ENCODE measurements at regions not wholly inside any gene's neighbourhood (a gene's known extent, or its start where the extent isn't known, plus 50 kb on each side); places are given as distances from the start of the nearest gene placed in this dataset.
"Not testable (repeated sequence)": the region's sequence is repeated elsewhere in the genome, so short reads cannot be mapped to it uniquely, and the experiment has no call there.

DNA sequence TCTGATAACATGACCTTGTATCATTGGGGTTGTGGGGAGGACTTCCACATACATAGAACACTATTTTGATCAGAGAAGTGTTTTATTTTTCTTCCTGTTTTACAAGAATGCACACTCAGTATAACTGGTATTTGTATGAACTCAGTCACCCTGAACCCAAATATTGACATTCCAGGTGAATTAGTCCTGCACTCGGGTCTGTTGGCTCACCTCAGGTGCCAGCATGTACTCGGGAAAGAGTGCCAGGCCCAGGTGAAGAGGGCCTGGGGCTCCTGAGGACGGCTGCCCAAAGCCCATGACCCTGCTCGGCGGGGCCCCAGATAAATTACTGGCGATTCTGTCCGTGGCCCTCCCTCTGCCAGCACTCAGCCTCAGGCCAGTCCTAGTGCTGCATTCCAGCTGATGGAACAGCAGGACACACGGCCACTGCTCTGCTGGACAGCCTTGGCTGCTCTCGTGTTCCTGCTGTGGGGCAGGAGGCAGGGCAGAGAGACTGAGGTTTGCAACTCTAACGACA, 75.4 kb upstream of the TMPRSS2 start:
- no peak for DNase-seq

DNA sequence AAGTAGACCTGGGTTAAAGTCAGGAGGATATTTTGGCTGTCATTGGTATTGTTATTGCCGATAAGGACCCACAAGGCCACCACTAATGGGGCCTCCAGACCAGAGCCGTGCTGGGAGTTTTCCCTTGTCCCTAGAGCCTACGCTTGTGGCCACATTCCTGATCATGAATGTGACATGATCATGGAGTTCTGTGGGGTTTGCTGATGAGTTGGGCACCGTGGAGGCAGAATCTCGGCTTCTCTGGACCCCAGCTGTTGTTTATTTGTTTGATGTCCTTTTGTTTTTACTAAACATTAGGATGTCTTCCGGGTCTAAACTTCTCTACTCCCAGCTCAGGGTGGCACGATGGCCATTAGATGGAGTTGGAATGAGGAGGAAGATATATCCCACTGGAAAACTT, 74.9 kb upstream of the TMPRSS2 start:
- no peak for DNase-seq

DNA sequence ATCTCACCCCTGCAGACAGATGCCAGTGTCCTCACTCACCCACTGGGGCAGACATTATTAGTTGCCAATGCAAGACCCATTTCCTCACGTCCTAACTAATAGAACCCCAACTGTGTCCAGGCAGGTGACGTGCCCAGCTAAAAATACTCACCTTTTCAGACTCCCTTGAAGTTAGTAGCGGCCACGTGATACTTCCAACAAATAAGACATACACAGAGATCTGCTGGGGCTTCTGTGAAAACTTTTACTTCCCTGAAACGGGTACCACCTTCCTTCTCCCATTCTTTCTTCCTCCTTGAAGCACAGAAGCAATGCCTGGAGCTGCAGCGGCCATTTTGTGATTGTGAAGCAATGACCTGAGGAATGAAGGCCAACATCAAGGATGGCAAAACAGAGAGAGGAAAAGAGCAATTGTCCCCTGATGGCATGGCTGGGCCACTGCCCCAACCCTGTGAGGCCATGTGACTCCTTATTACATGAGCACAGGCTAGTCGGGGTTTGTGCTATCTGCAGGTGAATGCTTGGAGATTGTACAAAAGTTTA, 74.4 kb upstream of the TMPRSS2 start:
- DNase-seq: no peak

DNA sequence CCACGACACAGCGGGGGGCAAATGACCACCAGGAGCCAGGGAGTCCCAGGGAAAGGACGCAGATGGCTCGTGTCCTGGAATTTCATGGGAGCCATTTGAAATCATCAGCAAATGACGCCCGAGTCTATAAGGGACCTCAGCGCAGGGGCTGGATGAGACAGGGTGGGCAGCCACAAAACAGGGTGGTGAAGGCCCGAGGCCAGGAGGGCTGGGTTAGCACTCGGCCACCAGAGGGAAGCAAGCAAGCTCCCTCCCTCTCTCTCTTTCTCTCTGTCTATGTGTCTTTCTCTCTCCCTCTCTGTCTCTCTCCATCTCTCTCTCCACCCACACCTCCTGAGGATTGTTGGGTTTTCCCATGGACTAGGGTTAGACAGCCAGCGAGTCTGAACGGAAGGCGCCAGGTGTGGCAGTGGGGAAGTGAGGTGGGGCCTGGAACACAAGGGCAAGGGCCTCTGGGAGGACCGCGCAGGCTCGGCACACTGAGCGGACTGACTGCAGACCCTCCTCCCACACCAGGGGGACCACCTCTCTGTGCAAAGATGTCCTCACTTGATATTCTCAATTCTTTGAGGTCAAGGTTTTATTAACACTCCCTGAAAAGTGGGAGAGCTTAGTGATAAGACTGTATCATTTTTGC, 73.8 kb upstream of the TMPRSS2 start:
- DNase-seq: no peak

DNA sequence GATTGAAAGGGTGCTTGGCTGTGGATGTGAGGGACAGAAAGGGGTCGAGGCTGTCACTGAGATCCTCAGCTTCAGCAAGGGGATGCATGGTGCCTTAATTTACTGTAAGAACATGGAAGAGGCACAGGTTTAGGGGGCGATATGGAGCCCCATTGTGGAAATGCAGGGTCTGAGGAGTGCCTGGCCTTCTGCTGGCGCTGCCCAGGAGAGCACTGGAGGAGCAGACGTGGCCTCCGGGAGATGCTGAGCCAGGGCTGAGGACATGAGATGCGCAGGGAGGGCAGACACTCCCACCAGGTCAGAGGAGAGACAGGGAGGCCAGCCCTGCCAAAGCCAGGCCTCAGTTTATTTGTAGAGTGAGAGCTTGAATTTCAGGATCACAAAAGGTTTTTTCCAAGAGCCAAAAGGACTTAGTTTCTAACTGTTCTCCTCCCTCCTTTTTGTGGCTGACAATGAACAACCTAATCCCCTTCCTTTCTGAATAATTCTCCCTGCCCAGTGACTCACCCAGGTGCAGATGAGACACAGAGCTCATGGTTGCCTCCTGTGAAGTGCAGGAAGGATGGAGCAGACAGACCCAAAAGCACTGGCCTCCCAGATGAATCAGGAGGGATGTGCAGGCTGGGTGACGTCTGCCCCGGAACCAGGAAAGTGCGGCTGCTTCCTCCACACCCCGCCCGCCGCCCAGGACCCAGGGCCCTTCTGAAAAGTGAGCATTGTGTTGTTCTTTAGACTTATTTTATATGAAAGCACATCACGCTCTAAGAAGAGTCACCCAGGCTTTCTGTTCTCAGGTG, 73.0 kb upstream of the TMPRSS2 start:
- no peak for DNase-seq

DNA sequence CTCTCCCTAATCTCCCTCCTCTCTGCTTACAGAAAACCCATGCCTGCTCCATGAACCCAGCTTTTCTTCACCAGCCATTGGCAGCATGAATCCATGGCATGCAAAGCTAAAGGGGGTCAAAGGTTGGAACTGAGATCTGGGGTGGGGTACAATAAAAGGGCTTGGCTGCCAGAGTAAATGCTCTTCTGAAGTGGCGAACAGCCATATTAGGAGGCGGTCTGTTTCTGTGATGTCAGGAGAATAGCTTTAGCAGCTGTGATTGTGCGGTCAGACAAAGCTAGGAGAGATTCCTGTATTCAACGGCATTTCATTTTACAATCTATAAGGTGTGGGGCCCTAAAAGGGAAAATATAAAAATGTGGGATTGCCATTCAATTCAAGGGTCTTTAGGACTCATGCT, 71.7 kb upstream of the TMPRSS2 start:
- DNase-seq: no peak

DNA sequence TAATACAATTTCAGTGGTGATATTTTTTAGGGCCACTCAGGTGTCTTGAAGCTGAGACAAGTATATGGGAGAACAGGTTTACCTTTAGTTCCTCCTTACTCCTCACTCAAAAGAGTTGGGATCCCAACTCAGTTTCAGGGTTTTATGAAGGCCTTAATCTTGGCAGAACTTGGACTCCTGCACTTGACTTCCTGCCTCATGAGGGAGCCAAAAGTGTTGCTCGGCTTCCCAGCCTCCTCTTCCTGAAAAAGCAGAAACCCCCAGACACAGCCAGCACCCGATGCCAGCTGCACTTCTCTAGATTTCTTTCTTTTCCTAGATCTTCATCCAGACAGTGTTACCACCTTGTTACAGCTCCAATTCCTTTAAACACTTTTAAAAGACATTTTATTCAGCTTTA, 70.8 kb upstream of the TMPRSS2 start:
- DNase-seq: no peak

DNA sequence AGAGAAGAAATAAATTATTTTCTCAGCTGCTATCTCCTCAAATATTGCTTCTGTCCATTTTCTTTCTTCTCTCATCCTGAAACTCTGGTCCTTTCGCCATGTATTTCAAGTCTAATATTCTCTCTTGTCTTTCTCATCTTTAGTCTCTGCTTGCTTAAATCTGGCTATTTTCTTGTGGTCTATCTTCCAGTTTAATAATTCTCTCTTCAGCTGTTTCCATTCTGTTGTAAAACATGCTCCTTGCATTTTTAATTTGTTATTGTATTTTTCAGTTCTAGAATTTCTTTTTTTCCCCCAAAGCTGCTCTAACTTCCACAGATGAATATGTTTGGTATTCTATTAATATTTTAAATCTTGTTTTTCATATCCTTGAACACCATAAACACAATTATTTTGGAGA, 70.1 kb upstream of the TMPRSS2 start:
- no peak for DNase-seq

DNA sequence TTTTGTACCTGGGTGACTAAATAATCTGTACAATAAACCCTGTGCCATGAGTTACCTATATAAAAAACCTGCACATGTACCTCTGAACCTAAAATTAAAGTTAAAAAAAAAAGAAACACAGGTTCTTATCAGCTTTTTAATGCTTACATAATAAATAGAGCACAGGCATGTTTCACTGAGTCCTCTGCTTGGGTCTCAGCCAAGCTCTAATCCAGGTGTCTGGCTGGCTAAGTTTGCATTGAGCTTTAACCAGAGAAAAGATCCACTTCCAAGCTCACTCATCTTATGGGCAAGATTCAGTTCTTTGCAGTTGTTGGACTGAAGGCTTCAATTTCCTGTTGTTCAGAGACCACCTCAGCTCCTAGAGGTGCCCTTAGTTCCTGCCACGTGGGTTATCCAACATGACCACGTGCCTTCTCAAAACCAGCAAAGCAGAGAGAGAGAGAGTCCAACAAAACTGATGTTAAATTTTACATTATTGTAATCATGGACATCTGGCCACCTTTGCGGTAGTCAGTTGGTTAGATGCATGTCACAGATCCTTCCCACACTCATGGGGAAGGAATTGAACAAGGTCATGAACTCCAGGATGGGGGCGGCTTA, 68.2 kb upstream of the TMPRSS2 start:
- DNase-seq: no peak

DNA sequence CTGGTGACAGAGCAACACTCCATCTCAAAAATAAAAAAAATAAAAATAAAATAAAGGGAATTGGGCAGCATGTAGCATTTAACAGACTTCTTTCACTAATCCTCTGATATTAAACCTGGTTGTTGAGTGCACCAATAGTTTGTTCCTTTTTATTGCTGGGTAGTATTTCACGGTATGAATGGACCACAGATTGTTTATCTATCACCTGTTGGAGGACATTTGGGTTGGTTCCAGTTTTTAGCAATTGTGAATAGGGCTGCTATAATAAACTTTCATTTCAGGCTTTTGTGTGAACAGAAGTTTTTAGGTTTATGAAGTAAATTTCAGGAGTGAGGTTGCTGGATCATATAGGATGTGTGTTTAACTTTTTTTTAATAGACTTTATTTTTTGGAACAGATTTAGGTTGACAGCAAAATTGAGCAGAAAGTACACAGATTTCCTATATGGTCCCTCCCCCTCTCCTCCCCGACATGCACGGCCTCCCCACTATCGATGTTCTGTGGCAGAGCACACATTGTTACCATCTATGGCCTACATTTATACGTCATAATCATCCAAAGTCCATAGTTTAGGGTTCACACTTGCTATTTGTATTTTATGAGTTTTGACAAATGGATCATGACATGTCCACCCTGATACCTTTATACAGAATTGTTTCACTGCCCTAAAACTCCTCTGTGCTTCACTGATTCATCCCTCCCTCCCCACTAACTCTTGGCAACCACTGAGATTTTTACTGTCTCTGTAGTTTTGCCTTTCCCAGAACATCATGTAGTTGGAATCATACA, 66.1 kb upstream of the TMPRSS2 start:
- DNase-seq: no peak

DNA sequence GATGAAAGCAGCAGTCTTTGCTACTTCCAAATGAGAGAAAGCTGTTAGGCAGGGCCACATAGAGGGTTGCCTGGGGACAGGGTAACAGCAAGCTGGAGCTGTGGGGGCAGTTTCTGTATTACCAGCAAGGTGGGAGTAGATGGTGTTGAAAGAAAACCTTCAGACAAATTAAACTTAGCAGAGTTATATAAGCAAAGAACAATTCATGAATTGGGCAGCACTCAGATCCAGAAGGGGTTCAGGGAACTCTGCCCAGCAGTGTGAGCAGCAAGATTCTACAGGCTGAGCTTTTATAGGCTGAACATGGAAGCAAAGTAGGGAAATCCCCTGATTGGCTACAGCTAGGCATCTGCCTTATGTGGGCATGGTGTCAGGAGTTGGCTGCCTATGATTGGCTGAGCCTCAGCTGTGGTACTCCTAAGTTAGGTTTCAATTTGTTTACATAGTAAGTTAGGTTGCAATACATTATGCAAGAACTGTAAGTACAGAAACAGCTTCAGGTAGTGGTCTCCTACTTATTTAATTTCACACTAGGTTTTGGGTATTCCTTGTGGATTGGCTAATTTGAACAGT, 64.1 kb upstream of the TMPRSS2 start:
- DNase-seq: no peak

DNA sequence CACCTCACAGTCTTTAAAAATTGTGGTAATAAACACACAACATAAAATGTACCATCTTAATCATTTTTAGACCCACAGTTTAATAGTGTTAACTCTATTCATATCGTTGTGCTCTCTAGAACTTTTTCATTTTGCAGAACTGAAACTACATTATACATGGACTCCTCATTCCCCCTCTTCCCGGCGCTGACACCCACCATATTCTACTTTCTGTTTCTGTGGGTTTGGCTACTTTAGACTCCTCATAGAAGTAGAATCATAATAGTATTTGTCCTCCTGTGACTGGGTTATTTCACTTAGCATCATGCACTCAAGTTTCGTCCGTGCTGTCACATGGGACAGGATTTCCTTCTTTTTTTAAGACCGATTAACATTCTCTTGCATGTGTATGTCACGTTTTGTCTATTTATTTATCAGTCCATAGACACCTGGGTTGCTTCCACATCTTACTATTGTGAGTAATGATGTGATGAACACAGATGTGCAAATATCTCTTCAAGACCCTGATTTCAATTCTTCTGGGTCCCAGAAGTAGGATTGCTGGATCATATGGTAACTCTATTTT, 62.9 kb upstream of the TMPRSS2 start:
- DNase-seq: no peak

DNA sequence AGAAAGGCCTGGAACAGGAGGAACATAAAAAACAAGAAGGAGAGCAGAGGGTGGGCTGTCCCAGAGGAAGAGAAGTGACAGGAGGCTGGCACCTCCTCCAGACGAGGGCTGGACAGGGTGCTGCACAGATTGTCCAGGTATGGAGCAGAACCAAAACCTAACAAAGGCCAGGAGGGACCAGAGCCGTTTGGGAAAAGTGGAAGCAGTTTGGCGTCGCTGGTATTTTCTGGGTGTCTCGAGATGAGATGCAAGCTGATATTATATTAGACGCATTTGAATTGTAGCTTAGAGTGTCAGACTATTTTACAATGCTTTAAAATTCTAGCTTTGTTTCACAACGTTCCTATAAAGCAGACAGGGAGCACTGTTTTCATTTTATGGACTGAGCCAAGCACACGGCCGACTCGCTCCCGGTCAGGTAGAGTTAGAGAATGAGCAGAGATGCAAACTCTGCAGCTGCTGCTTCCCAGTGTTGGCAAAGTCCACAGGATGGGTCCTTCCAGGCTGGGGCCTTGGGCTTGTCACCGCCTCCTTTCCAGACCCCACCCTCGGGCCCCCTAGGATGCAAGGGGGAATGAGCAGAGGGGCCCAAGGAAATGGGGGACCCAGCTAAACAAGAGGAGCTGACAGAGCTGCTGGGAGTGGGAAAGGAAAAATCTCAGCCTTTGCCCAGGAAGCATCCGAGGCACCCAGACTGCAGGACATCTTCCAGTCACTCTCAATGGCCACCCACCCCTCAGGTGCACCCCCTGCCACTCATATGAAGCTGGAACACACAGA, 60.8 kb upstream of the TMPRSS2 start:
- DNase-seq: no peak

DNA sequence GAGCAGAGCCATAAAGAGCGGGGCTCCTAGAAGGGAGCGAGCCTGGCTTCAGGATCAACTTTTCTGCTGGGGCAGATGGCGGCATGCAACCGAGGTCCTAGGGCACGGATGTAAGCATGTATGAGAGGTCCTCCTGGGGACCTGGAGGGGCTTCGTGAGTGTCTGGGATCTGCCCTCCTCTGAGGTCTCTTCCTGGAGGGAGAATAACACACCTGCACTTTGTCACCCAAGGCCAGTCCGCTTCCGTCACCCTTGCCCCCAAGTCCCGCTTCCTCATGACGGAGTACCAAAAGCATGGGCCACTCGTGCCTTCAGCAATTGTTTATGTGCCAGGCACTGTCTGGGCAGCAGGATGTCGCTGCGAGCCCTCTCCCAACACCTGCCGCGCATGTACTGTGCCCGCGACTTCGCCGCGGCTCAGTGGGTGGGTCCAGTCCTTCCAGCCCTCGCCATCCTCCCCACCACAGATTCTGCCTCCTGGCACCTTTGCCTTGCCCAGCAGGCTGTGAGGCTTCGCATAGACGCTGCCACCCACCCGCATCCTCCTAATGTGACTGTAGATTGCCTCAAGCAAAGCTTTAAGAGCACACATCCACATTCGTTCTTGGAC, 60.0 kb upstream of the TMPRSS2 start:
- no peak for DNase-seq

DNA sequence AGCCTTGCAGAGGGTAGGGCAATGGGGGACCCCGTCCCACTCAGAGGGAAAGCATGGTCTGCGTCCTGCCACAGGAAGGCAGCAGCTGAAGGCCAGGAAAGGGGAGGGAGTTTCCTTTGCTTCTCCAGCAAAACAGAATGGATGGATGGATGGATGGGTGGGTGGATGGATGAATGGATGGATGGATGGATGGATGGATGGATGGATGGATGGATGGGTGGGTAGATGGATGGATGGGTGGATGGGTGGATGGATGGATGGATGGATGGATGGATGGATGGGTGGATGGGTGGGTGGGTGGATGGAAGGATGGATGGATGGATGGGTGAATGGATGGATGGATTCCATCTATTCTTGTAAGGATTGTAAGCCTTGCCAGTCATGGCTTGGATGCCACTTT, 59.3 kb upstream of the TMPRSS2 start:
- not testable (repeated sequence) for DNase-seq

DNA sequence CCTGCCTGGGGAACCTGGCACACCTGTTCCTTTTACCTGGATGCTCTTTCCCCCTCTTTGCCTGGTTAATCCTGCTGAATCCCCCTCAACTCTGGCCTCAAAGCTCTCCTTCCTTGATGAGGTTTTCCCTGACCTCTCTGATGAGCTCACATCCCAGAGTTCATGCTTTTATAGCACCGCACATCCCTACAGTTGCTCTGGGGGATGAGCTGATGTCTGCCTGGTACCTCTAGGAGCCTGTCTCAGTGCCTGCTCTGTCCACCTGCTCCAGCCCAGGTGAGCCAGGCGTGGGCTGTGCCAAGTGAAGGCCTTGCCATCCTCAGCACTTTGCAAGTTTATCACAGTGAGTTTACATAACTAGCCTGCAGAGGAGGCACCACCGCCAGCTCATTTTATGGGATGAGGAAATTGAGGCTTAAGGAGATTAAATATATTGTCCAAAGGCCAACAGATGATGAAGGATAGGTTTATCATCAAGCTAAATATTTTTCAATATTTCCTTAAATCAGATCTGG, 58.6 kb upstream of the TMPRSS2 start:
- no peak for DNase-seq

DNA sequence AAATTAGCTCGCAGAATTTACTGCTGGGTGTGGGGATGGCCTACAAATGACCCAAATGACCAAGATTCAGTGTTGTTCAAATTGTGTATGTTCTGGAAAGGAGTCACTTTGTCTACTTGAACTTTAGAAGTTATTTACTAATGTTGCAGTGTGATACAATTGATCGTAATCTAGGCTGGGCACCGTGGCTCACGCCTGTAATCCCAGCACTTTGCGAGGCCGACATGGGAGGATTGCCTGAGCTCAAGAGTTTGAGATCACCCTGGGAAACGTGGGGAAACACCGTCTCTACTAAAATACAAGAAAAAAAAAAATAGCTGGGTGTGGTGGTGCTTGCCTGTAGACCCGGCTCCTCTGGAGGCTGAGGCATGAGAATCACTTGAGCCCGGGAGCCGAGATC, 57.6 kb upstream of the TMPRSS2 start:
- no peak for DNase-seq

DNA sequence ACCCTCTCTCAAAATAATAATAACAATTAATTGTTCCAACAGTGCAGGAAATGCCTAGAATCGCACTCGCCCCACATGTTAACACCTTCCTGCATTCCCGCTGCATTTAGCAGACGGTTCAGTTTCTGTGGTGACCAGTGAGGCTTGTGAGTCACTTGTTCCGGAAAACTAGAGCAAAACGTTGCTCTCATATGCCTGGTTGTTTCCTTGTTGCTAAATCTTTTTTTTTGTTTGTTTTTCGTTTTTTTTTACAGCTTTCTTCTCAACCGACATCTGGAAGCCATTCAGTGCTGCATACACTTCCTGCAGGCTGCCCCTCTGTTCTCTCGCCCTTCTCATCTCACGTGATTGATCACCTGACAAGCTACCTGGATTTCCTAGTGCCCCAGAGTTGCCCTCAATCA, 56.9 kb upstream of the TMPRSS2 start:
- DNase-seq: no peak

DNA sequence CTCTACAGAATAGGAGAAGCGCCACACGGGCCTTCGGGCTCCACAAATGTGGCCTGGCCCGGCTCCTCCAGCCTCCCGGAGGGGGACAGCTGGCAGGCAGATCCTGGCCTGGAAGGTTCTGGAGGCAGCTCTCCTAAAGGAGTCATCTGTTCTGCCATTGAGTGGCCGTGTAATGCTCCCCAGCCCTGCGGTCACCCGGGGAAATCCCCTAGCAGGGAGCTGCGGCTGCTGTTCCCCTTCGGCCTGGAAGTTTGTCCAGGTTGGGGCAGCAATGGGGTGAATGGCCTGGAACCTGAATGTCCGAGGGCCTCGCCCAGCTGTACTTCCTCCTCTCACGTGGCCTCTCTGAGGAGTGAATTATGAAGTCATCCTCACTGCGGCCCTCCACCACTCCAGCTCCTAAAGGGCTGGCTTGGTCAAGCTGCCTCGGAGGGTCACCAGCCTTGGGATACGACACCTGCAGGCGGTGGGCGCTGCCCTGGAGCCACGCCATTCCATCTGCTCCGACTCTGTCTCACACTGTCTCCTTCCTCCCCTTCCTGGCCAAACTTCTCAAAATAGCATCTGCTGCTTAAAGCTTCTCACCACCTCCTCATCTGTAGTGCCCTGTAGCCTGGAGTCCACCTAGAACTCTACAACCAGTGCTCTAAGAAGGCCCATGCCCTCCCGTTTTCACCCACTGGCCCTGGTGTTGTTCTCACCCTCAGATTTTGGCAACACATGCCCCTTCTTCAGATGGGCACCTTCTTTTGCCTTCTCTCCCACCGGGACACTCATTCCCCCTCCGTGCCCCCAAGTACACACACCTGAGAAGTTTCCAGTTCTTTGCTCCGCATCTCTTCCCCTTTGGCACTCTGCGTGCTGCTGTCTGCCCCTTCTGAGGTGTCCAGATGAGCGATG, 54.4 kb upstream of the TMPRSS2 start:
- DNase-seq: no peak

DNA sequence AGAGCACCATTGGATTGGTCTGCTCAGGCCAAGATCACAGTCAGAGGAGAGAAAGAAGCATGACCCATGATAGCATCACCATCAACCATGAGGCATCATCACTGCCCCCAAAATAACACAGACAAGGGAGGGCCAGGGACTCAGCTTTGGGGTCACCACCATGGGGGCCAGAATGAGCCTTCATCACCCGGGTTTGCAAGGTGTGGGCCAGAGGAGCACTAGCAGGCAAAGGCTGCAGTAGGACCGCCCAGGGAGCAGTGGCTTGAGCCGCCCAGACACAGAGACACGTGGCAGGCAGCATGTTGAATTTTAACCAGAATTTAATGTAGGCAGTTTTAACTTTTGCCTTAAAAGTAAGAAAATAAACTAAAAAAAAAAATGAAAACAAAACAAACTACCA, 53.7 kb upstream of the TMPRSS2 start:
- DNase-seq: no peak
